Loucy (cell line): ENCODE measurements at regions not wholly inside any gene's neighbourhood (a gene's known extent, or its start where the extent isn't known, plus 50 kb on each side); places are given as distances from the start of the nearest gene placed in this dataset.

ENCODE experiments used
- H2AFZ ChIP-seq: fragments of 200-600 bp; sonication (generic); 2 replicates; pipeline ENCODE4 v1.6.0; 2016; ENCODE audit warnings: antibody characterized with exemption, mild to moderate bottlenecking, low read length, moderate library complexity
- H3F3A ChIP-seq: fragments of 200-600 bp; 2 replicates; pipeline ENCODE4 v1.6.0; 2016; ENCODE audit warnings: antibody characterized with exemption, low read depth, mild to moderate bottlenecking
- H3K27me3 ChIP-seq: fragments of 200-600 bp; sonication (generic); 2 replicates; pipeline ENCODE4 v1.6.1; 2014; ENCODE audit warnings: low read length, mild to moderate bottlenecking; ENCODE audit not compliant: insufficient read depth, poor library complexity, severe bottlenecking
- H3K36me3 ChIP-seq: fragments of 200-600 bp; sonication (generic); 2 replicates; pipeline ENCODE4 v1.6.1; 2016; ENCODE audit warnings: low read length; ENCODE audit not compliant: insufficient read depth
- H3K4me1 ChIP-seq: fragments of 200-600 bp; sonication (generic); 2 replicates; pipeline ENCODE4 v1.5.1; 2014; ENCODE audit warnings: low read length, mild to moderate bottlenecking; ENCODE audit not compliant: insufficient read depth, poor library complexity, severe bottlenecking
- H3K4me2 ChIP-seq: fragments of 200-600 bp; sonication (generic); 2 replicates; pipeline ENCODE4 v1.6.0; 2014; ENCODE audit warnings: antibody characterized with exemption, low read length, low read depth, mild to moderate bottlenecking; ENCODE audit not compliant: poor library complexity, severe bottlenecking
- H3K4me3 ChIP-seq: fragments of 200-600 bp; sonication (generic); 2 replicates; pipeline ENCODE4 v1.5.1; 2014; ENCODE audit warnings: low read length, mild to moderate bottlenecking, mixed read lengths; ENCODE audit not compliant: poor library complexity, severe bottlenecking
- H3K79me2 ChIP-seq: fragments of 200-600 bp; sonication (generic); 2 replicates; pipeline ENCODE4 v1.6.1; 2014; ENCODE audit warnings: low read length; ENCODE audit not compliant: insufficient read depth
- H3K9ac ChIP-seq: fragments of 200-600 bp; sonication (generic); 2 replicates; pipeline ENCODE4 v1.6.0; 2014; ENCODE audit warnings: mild to moderate bottlenecking, low read depth, low read length, moderate library complexity; ENCODE audit not compliant: poor library complexity, severe bottlenecking
- H3K9me2 ChIP-seq: fragments of 200-600 bp; sonication (generic); replicated peaks from 2 replicates; pipeline ENCODE4 v1.6.1; 2016; ENCODE audit warnings: low read depth, low read length, mixed read lengths
- H3K9me3 ChIP-seq: fragments of 200-600 bp; sonication (generic); 2 replicates; pipeline ENCODE4 v1.6.1; 2014; ENCODE audit warnings: mild to moderate bottlenecking, antibody characterized with exemption, low read length, low read depth; ENCODE audit not compliant: insufficient read depth
- H4K20me1 ChIP-seq: fragments of 200-600 bp; sonication (generic); 2 replicates; pipeline ENCODE4 v1.6.0; 2014; ENCODE audit warnings: antibody characterized with exemption, low read length, mild to moderate bottlenecking; ENCODE audit not compliant: insufficient read depth, poor library complexity, severe bottlenecking
- CTCF ChIP-seq: fragments of 200-600 bp; sonication (generic); conservative IDR thresholded peaks from 2 replicates; pipeline ENCODE4 v1.5.1; 2014; ENCODE audit warnings: mild to moderate bottlenecking, antibody characterized with exemption, low read length
- EZH2phosphoT487 ChIP-seq: fragments of 200-600 bp; IDR thresholded peaks from 2 replicates; pipeline ENCODE4 v1.6.1; 2018; ENCODE audit warnings: antibody characterized with exemption, mild to moderate bottlenecking, moderate library complexity, borderline replicate concordance

DNA sequence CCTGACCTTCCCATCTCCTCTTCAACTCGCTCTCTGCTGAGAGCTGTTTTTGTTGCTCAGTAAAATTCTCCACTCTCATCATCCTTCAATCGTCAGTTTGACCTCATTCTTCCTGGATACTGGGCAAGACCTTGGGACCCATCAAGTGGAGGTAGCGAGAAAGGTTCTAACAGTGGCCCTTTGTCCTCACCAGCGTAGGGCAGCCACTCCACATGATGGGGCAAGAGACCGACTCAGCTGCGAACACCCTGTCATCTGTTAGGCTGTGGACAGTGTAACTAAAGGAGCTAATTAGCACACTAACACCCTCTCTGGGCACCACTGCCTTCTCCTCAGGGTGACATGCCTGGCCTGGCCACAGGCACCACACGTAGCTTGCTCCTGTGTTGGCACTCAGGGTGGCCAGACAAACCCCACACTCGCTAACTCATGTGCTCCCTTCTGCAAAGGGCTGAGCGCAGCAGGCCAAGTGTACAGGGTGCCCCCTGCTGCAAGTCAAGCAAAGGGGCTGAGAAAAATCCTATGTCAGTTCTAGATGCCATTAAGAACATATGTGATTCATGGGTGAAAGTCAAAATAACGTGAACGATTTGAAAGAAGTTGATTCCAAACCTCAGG, 1216.0 kb downstream of the SLITRK5 start:
- H3K9me2 ChIP-seq: no peaks in the 10 kb centered on the region
- H3K4me3 ChIP-seq: no peak overlapping the region
- no peak overlapping the region for H3K9ac ChIP-seq
- peak; percentile 43 for TF ChIP-seq CTCF
- TF ChIP-seq EZH2phosphoT487: no peak
- no peak overlapping the region for H2AFZ ChIP-seq
- H3K36me3 ChIP-seq: no peaks in the 10 kb centered on the region
- H3K4me2 ChIP-seq: no peak overlapping the region
- H3K27me3 ChIP-seq: no peaks in the 10 kb centered on the region
- no peaks in the 10 kb centered on the region for H4K20me1 ChIP-seq
- no peaks in the 10 kb centered on the region for H3K9me3 ChIP-seq
- H3F3A ChIP-seq: no peaks in the 10 kb centered on the region
- no peaks in the 10 kb centered on the region for H3K4me1 ChIP-seq
- no peaks in the 10 kb centered on the region for H3K79me2 ChIP-seq

DNA sequence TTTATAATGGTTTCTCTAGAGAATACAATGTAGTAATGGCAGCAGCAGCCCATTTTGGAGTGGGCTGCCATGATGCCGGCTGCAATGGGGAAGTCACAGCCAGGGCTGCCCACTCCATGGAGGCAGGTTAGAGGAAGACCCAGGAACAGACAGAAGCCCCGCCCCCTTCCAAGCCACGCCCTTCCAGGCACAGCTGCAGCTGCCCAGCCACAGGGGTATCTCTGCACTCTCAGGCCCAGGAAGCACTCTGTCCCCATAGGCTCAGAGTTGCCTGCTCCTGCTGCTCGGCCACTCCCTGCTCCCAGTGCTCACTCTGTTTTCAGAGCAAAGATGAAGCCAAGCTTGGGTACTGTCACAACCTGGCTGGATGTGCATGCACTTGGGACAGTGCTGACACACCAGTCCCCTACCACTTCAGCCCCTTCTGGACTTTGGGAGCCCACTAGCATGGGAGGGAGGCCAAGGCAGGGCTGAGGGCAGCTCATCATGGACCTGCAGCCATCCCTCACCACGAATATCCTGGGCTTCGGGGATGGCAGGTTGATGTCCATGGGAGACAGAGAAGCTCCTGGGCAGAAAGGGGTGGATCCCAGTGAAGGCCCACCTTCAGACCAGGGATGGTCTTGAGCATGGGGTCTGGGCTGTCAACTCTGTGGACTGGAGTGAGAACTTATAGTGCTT, 1224.2 kb downstream of the SLITRK5 start:
- no peak overlapping the region for H3K4me3 ChIP-seq
- no peak for TF ChIP-seq EZH2phosphoT487
- no peak for TF ChIP-seq CTCF
- H3K27me3 ChIP-seq: no peaks in the 10 kb centered on the region
- H3K79me2 ChIP-seq: no peaks in the 10 kb centered on the region
- no peaks in the 10 kb centered on the region for H3F3A ChIP-seq
- no peaks in the 10 kb centered on the region for H4K20me1 ChIP-seq
- H3K9ac ChIP-seq: no peak overlapping the region
- H3K9me3 ChIP-seq: no peaks in the 10 kb centered on the region
- H2AFZ ChIP-seq: no peak overlapping the region
- H3K9me2 ChIP-seq: no peaks in the 10 kb centered on the region
- H3K36me3 ChIP-seq: no peaks in the 10 kb centered on the region
- no peak overlapping the region for H3K4me2 ChIP-seq
- H3K4me1 ChIP-seq: no peaks in the 10 kb centered on the region

DNA sequence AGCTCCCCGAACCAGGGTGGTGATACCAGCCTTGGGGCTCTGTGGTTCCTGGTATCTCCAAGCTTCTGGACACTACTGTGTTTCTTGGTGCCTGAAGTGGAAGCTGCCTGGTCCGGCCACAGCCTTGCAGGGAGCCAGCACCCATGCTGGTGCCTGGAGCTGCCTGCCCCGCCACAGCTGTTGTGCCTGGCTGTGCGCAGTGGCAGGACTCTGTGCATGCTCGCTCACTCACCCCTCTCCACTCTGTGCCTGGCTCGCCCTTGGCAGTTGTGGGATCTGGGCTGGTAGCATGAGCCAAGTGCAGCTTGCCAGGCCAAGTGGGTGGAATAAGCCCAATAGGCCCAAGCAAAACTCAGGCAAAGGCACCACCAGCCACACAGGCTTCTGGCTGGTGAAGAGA, 1225.3 kb downstream of the SLITRK5 start:
- no peaks in the 10 kb centered on the region for H3K27me3 ChIP-seq
- no peaks in the 10 kb centered on the region for H3K79me2 ChIP-seq
- no peak overlapping the region for H2AFZ ChIP-seq
- no peaks in the 10 kb centered on the region for H4K20me1 ChIP-seq
- no peak for TF ChIP-seq EZH2phosphoT487
- no peak for TF ChIP-seq CTCF
- H3K9me2 ChIP-seq: no peaks in the 10 kb centered on the region
- no peak overlapping the region for H3K9ac ChIP-seq
- no peaks in the 10 kb centered on the region for H3K4me1 ChIP-seq
- H3K36me3 ChIP-seq: no peaks in the 10 kb centered on the region
- no peak overlapping the region for H3K4me2 ChIP-seq
- no peak overlapping the region for H3K4me3 ChIP-seq
- H3F3A ChIP-seq: no peaks in the 10 kb centered on the region
- H3K9me3 ChIP-seq: no peaks in the 10 kb centered on the region
